HG03045 (cell line): ENCODE measurements at regions not wholly inside any gene's neighbourhood (a gene's known extent, or its start where the extent isn't known, plus 50 kb on each side); places are given as distances from the start of the nearest gene placed in this dataset.
"Not testable (repeated sequence)": the region's sequence is repeated elsewhere in the genome, so short reads cannot be mapped to it uniquely, and the experiment has no call there.

Experiments used
- ATAC-seq: cut with Tn5 transposase; IDR thresholded peaks from one replicate; pipeline ENCODE4 v1.9.1; 2021; ENCODE audit warnings: mild to moderate bottlenecking, moderate library complexity; ENCODE audit not compliant: unreplicated experiment

GRCh38 chr13:59324401-59324800 is 839.3 kb downstream of the DIAPH3 start:
- not testable (repeated sequence) for ATAC-seq

DNA sequence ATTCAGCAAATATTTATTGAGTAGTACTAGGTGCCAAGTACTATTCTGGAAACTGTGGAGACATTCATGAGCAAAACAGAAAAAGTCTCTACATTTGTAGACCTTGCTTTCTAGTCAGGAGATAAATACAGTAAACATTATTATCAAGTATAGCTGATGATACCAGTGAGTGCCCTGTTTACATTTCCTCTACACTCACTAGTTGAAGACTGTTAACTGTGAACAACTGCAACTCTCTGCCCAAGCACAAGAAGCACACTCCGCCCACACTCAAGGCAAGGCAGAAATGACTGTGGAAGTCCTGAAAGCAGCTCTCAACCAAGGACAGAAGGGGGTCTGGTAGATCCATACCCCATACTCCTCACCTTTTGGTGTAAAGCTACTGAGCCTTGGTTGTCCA is 837.0 kb downstream of the DIAPH3 start:
- no peak for ATAC-seq

DNA sequence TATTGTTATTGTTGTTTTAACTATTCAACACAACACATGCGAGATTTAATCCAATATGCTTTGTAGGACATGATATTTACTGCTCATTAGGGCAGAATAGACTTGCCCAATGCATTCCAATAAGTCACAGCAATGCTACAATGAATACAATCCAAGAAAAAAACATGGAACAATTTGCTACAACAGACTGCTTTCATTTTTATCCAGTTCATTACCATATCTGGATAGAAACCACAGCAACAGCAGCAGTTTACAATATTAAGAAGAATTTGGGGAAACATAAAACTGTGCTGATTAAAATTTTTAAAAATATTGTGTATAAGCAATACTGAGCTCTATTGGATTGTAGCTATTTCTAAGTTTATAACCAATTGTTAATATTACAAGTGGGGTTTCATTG is 833.0 kb downstream of the DIAPH3 start:
- ATAC-seq = no peak

GRCh38 chr13:59332966-59333365 is 830.8 kb downstream of the DIAPH3 start:
- no peak for ATAC-seq

GRCh38 chr13:59337070-59337469 is 826.7 kb downstream of the DIAPH3 start:
- ATAC-seq = no peak

GRCh38 chr13:59340151-59340550 is 823.6 kb downstream of the DIAPH3 start:
- no peak for ATAC-seq

DNA sequence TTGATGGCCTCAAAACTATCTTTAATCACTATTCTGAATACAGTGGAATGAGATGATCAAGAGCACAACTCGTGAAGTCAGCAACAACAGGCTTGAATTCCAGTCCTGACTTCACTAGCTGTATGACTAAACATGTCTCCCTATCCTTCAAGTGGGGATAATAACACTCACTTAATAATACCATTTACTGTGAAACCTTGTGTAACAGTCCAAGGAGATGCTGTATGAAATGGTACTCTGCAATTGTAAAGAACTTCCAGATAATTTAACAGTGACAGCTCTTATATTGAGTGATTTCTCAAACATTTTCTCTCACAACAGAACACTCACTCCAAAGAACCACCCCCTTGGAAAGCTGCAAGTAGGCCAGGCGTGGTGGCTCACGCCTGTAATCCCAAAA is 823.1 kb downstream of the DIAPH3 start:
- ATAC-seq = no peak

GRCh38 chr13:59342400-59342799 is 821.3 kb downstream of the DIAPH3 start:
- ATAC-seq = no peak

- ATAC-seq = no peak
Measured at GRCh38 chr13:59343132-59343531, 820.6 kb downstream of the DIAPH3 start.

DNA sequence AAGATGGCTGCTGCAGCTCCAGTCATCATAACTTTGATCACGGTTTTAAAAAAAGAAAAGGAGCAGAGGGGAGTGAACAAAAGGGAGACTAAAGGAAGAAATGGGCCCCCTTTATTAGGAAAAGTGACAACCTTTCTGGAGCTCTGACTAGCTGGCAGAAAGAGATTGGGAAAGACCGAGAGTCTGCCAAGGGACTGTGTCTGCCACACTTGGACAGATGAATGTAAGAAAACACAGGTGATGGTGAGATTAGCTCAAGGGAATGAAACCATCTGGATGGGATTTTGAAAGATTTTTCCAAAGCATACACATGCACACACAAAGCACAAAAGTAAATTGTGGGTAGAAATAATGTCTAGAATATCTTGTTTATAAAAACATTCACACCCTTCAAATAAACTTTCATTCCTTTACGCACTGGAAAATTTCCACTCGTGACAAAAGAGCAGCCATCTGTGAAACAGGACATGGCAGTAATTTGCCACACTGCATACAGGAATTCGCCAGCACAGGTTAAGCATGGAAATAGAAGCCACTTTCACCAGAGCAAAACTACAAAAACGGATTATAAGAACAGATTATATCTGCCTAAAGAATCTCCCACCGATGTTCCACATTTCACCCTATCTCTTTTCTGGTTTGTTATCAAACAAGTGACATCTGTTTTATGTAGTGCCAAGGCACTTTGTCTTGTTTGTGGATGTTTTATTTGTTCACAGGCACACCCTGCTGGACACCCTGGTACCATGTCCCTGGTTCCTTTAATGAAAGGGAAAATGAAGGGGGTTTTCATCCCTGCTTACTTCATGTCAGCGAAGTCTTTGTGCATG is 819.5 kb downstream of the DIAPH3 start:
- no peak for ATAC-seq

- ATAC-seq = no peak
Measured at GRCh38 chr13:59345311-59345710, 818.4 kb downstream of the DIAPH3 start.

DNA sequence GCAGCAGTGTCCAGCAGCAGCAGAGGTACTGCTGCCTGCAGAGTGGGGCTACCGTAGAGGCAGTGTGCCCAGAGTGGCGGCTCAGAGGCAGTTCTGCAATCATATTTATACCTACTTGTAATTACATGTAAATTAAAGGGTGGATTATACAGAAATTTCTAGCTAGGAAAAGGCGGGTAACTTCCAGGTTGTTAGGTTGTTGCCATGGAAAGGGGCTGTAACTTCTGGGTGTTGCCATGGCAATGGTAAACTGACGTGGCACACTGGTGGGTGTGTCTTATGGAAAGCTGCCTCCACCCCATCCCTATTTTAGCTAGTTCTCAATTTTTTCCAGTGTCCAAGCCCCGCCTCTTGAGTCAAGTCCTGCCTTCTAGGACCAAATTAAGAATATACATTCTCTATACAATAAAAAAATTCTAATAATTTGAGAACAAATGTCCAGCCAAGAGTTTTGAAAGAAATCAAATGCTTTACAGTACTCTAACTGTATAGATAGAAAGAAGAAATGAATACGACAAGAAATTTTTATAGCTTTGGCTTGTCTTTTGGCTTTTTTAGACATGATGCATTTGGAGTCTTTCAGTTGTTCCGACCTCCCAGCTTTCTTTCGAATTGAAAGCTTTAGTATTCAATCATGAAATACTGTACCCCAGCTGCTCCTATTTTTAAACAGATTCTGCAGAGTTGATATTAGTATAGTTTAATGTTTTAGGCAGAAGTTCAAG is 816.6 kb downstream of the DIAPH3 start:
- ATAC-seq = no peak

GRCh38 chr13:59348617-59349016 is 815.1 kb downstream of the DIAPH3 start:
- no peak for ATAC-seq

DNA sequence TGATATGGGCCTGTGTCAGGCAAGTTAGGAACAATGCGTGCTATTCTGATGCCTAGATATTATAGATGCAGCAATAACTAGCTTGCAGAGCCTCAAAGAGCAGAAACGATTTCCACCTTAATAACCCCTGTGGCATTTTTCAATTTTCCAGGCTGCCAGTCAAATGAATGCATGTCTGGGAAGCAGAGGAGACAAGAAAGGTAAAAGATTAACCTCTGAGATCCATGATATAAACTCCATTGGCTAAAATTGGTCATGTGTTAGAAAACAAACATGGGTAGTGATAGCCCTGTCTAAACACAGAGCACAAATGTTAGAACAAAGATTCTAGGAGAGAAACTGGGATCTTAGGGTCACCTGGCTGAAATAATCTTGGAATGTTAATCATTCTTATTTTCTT is 811.1 kb downstream of the DIAPH3 start:
- ATAC-seq = no peak

- no peak for ATAC-seq
Measured at GRCh38 chr13:59354665-59355369, 808.9 kb downstream of the DIAPH3 start.

DNA sequence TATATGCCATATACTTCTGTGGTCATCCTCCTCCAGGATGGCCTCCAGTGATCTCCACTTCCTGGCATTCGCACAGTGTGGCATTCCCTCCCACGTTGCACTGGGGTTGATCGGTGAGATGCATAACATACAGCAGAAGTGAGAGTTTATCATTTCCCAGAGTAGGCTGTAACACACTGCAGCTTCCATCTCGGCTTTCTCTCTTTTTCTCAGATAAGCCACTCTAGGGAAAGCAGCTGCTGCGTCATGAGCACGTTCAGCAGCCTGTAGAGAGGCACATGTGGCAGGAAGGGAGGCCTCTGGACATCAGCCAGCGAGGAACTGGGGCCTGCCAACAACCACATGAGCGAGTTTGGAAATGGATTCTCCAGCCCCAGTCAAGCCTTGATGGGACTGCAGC is 807.1 kb downstream of the DIAPH3 start:
- no peak for ATAC-seq

GRCh38 chr13:59358014-59358413 is 805.7 kb downstream of the DIAPH3 start:
- ATAC-seq = no peak

DNA sequence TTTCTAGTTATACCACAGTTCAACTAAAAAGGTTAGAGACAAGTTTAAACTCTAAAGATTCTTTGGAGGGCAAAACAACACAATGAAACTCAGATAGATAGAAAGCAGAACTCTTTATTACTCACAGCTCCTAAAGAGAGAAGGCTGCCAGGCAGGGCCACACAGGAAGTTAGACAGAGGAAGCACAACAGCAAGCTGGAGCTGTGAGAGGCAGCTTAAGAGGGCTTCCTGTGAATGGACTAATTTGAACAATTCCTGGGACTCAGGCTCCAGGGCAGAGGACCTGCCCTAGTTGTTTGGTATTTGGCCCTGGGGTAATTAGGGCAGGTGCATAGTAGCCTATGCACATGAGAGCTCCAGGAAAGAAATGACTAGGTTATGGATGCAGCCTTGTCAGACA is 803.6 kb downstream of the DIAPH3 start:
- ATAC-seq = no peak

DNA sequence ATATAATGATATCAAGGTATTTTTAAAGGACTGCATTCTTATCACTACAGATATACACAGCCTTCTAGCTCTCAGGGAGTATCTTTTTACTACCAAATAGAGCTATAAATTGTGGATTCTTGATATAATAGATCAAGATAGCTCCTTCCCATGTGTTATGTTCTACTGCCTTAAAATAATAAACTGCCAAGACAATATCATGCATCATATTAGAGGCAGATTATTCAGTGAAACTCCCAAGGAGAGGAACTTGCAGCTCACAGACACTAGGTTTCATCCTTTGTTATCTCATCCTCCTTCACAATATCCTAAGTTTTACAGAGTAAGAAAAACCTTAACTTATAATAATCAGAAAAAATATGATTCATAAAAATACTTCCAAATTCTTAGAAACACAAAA is 802.8 kb downstream of the DIAPH3 start:
- ATAC-seq = no peak

DNA sequence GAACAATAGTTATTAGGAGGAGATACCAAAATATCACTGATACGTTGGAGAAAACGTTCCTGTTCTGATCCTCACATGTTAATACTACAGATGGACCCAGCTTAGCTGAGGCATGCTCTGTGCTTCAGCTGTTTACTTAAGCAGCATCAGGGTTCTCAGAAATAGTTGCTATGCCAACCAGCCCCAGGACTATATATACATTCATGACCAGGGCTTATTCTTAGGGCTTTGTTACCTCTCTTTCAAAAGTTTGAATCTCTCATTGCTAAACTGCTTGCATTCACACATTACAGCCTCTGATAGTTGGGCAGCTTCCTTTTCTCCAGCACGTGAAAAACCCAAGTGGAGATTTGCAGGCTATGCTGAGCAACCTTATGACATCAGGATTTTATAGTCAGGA is 800.4 kb downstream of the DIAPH3 start:
- ATAC-seq = no peak

DNA sequence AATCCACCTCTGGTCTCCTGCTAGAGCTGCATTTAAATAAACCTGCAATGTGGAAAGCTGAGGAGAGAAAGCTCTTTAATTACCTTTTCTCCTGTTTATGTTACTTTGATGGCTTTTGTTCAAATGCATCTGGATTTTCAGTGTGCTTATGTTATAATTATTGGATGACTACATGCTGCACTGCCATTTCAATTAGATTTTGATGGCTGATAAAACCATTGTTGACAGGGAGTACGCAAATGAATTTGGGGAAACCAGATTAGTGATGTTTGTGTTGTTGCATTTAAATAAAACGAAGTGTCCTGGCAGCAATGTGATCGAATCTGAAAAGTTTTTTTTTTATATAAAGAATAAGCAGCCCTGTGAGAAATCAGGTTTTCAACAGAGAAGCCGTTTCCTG is 799.8 kb downstream of the DIAPH3 start:
- no peak for ATAC-seq

GRCh38 chr13:59364641-59365085 is 799.1 kb downstream of the DIAPH3 start:
- ATAC-seq = no peak
